ENCODE measurements at regions not wholly inside any gene's neighbourhood (a gene's known extent, or its start where the extent isn't known, plus 50 kb on each side); places are given as distances from the start of the nearest gene placed in this dataset.
A peak's percentile ranks its signal among the peaks of the same experiment; 100 is the strongest.

DNA sequence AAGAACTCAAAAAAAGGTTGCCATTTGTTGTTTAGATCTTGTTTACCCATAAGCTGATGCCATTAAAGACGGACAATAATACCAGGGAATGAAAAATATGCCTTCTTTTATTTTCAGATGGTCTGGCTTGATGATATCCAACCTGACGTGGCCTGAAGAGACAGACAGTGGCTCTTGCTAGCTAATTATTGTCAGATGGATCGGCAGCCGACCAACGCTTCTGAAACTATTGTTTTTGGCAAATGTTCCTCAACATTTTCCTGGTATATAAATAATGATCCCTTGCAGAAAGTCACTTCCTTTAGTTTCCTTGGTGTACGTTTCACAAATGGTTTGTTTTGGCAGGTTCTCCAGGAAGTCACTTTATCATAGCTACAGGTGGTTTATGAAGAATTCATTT, 290.9 kb upstream of the TSHZ2 start:
- CTCF ChIA-PET: no interaction called here
- TF ChIP-seq, protein P1, sequence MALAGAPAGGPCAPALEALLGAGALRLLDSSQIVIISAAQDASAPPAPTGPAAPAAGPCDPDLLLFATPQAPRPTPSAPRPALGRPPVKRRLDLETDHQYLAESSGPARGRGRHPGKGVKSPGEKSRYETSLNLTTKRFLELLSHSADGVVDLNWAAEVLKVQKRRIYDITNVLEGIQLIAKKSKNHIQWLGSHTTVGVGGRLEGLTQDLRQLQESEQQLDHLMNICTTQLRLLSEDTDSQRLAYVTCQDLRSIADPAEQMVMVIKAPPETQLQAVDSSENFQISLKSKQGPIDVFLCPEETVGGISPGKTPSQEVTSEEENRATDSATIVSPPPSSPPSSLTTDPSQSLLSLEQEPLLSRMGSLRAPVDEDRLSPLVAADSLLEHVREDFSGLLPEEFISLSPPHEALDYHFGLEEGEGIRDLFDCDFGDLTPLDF (CRISPR knock-in tag; IDR thresholded peaks at IDR 0.05): no peak
- TF ChIP-seq ZNF317 (CRISPR knock-in tag; IDR thresholded peaks at IDR 0.05; ENCODE audit: borderline replicate concordance, low read depth): peak; percentile 66; the same call in 1 of the 2 replicates
- H3K4me1 Mint-ChIP-seq: peaks cover 26% of the 10 kb centered on the region
- ATAC-seq (no peak), DNase-seq (ENCODE audit: low spot score) (no peak)
- POLR2A ChIA-PET: no interaction called here
- no peaks in the 10 kb centered on the region for H3K36me3 Mint-ChIP-seq
- H3K27ac Mint-ChIP-seq: no peak overlapping the region
- no peaks in the 10 kb centered on the region; the same call in 1 of the 2 replicates for H3K27me3 Mint-ChIP-seq (ENCODE audit: low read depth)
- H3K9me3 Mint-ChIP-seq: peaks cover 14% of the 10 kb centered on the region; the same call in 1 of the 2 replicates
- H3K4me3 Mint-ChIP-seq: no peak overlapping the region

DNA sequence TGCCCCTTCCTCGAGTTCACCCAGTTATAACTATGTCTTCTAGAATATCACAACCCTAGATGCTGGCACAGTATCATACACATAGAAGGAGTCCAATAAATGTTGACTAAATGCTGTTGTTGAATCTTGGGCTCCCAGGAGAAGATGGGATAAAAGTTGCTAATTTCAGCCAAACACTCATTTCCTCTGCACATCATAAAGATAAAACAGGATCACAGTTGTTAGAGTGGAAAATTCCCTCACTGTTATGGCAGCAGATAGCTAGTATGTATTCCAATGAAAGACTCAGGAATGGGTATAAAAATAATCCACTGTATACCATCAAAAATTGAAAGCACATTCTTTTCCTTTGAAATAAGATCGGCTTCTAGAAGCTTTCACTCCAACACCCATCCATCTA, 294.9 kb upstream of the TSHZ2 start:
- Mint-ChIP-seq H3K9me3 (peaks cover 14% of the 10 kb centered on the region), H3K27me3 (ENCODE audit: low read depth) (no peaks in the 10 kb centered on the region; the same call in 1 of the 2 replicates), H3K4me1 (peaks cover 36% of the 10 kb centered on the region), H3K27ac (0 out of 2 replicates have a peak overlapping the region, but pooled peaks have one; percentile 5), H3K36me3 (no peaks in the 10 kb centered on the region; the same call in 1 of the 2 replicates), H3K4me3 (no peak overlapping the region)
- DNase-seq (ENCODE audit: low spot score) (no peak), ATAC-seq (no peak)
- ChIA-PET POLR2A (no interaction called here), CTCF (no interaction called here)
- TF ChIP-seq, protein P2, sequence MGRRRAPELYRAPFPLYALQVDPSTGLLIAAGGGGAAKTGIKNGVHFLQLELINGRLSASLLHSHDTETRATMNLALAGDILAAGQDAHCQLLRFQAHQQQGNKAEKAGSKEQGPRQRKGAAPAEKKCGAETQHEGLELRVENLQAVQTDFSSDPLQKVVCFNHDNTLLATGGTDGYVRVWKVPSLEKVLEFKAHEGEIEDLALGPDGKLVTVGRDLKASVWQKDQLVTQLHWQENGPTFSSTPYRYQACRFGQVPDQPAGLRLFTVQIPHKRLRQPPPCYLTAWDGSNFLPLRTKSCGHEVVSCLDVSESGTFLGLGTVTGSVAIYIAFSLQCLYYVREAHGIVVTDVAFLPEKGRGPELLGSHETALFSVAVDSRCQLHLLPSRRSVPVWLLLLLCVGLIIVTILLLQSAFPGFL (CRISPR knock-in tag; IDR thresholded peaks at IDR 0.05; ENCODE audit: borderline replicate concordance): no peak
- TF ChIP-seq, protein P3, sequence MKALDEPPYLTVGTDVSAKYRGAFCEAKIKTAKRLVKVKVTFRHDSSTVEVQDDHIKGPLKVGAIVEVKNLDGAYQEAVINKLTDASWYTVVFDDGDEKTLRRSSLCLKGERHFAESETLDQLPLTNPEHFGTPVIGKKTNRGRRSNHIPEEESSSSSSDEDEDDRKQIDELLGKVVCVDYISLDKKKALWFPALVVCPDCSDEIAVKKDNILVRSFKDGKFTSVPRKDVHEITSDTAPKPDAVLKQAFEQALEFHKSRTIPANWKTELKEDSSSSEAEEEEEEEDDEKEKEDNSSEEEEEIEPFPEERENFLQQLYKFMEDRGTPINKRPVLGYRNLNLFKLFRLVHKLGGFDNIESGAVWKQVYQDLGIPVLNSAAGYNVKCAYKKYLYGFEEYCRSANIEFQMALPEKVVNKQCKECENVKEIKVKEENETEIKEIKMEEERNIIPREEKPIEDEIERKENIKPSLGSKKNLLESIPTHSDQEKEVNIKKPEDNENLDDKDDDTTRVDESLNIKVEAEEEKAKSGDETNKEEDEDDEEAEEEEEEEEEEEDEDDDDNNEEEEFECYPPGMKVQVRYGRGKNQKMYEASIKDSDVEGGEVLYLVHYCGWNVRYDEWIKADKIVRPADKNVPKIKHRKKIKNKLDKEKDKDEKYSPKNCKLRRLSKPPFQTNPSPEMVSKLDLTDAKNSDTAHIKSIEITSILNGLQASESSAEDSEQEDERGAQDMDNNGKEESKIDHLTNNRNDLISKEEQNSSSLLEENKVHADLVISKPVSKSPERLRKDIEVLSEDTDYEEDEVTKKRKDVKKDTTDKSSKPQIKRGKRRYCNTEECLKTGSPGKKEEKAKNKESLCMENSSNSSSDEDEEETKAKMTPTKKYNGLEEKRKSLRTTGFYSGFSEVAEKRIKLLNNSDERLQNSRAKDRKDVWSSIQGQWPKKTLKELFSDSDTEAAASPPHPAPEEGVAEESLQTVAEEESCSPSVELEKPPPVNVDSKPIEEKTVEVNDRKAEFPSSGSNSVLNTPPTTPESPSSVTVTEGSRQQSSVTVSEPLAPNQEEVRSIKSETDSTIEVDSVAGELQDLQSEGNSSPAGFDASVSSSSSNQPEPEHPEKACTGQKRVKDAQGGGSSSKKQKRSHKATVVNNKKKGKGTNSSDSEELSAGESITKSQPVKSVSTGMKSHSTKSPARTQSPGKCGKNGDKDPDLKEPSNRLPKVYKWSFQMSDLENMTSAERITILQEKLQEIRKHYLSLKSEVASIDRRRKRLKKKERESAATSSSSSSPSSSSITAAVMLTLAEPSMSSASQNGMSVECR (CRISPR knock-in tag; IDR thresholded peaks at IDR 0.05; ENCODE audit: borderline replicate concordance): no peak
- no peak for TF ChIP-seq ETV6 (CRISPR knock-in tag; IDR thresholded peaks at IDR 0.05)

DNA sequence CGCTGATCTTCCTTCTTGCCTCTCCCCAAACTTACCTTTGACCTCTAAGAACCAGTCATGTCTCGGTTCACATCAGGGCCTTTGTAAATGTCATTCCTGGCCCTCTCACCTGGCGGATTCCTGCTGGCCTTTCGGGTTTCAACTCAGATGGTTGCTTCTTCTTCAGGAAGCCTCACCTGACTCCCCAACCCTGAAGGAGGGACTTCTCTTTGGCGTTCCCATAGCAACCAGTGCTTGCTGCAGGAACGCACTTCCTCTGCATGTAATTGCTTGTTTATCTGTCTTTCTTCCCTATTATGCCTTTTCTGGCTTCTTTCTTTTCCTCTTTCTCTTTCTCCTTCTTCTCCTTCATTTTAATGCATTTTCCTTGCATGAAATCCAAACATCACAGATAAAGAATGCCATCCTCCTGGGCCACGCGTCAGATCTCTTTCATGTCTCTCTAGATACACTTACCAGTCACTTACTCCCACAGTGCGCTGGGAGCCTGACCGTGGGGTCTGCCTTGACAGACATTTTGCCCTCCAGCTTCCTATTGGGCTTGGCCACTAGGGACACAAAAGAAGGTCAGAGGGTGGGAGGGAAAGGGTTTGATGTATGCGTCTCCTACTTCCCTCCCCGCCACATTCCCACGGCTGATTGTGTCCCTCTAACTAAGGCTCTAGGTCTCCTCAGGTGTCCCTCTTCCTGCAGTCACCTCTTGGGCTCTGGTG, 295.7 kb upstream of the TSHZ2 start:
- TF ChIP-seq SP1 (CRISPR knock-in tag; conservative IDR thresholded peaks at IDR 0.05) (no peak), NFE2L1 (CRISPR knock-in tag; IDR thresholded peaks at IDR 0.05) (no peak), FOXK1 (CRISPR knock-in tag; IDR thresholded peaks at IDR 0.05) (no peak), NFATC4 (CRISPR knock-in tag; IDR thresholded peaks at IDR 0.05) (no peak), FOXP1 (CRISPR knock-in tag; IDR thresholded peaks at IDR 0.05; ENCODE audit: borderline replicate concordance) (no peak)
- TF ChIP-seq, protein P4, sequence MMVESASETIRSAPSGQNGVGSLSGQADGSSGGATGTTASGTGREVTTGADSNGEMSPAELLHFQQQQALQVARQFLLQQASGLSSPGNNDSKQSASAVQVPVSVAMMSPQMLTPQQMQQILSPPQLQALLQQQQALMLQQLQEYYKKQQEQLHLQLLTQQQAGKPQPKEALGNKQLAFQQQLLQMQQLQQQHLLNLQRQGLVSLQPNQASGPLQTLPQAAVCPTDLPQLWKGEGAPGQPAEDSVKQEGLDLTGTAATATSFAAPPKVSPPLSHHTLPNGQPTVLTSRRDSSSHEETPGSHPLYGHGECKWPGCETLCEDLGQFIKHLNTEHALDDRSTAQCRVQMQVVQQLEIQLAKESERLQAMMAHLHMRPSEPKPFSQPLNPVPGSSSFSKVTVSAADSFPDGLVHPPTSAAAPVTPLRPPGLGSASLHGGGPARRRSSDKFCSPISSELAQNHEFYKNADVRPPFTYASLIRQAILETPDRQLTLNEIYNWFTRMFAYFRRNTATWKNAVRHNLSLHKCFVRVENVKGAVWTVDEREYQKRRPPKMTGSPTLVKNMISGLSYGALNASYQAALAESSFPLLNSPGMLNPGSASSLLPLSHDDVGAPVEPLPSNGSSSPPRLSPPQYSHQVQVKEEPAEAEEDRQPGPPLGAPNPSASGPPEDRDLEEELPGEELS (CRISPR knock-in tag; IDR thresholded peaks at IDR 0.05): no peak
- TF ChIP-seq, protein P5, sequence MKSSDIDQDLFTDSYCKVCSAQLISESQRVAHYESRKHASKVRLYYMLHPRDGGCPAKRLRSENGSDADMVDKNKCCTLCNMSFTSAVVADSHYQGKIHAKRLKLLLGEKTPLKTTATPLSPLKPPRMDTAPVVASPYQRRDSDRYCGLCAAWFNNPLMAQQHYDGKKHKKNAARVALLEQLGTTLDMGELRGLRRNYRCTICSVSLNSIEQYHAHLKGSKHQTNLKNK (CRISPR knock-in tag; IDR thresholded peaks at IDR 0.05): no peak
- TF ChIP-seq, protein P6, sequence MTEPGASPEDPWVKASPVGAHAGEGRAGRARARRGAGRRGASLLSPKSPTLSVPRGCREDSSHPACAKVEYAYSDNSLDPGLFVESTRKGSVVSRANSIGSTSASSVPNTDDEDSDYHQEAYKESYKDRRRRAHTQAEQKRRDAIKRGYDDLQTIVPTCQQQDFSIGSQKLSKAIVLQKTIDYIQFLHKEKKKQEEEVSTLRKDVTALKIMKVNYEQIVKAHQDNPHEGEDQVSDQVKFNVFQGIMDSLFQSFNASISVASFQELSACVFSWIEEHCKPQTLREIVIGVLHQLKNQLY (CRISPR knock-in tag; IDR thresholded peaks at IDR 0.05): no peak
- TF ChIP-seq, protein P7, sequence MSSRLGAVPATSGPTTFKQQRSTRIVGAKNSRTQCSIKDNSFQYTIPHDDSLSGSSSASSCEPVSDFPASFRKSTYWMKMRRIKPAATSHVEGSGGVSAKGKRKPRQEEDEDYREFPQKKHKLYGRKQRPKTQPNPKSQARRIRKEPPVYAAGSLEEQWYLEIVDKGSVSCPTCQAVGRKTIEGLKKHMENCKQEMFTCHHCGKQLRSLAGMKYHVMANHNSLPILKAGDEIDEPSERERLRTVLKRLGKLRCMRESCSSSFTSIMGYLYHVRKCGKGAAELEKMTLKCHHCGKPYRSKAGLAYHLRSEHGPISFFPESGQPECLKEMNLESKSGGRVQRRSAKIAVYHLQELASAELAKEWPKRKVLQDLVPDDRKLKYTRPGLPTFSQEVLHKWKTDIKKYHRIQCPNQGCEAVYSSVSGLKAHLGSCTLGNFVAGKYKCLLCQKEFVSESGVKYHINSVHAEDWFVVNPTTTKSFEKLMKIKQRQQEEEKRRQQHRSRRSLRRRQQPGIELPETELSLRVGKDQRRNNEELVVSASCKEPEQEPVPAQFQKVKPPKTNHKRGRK (CRISPR knock-in tag; IDR thresholded peaks at IDR 0.05; ENCODE audit: borderline replicate concordance): no peak
- TF ChIP-seq, protein P8, sequence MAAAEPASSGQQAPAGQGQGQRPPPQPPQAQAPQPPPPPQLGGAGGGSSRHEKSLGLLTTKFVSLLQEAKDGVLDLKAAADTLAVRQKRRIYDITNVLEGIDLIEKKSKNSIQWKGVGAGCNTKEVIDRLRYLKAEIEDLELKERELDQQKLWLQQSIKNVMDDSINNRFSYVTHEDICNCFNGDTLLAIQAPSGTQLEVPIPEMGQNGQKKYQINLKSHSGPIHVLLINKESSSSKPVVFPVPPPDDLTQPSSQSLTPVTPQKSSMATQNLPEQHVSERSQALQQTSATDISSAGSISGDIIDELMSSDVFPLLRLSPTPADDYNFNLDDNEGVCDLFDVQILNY (CRISPR knock-in tag; IDR thresholded peaks at IDR 0.05): no peak
- DNase-seq (ENCODE audit: low spot score) (peak; percentile 13), ATAC-seq (peak; percentile 70)
- CTCF ChIA-PET: no interaction called here
- POLR2A ChIA-PET: no interaction called here
- no peaks in the 10 kb centered on the region; the same call in 1 of the 2 replicates for H3K36me3 Mint-ChIP-seq
- peak overlapping the region; percentile 48 for H3K27ac Mint-ChIP-seq
- peaks cover 10% of the 10 kb centered on the region for H3K9me3 Mint-ChIP-seq
- H3K4me1 Mint-ChIP-seq: peaks cover 36% of the 10 kb centered on the region
- H3K27me3 Mint-ChIP-seq (ENCODE audit: low read depth): no peaks in the 10 kb centered on the region
- H3K4me3 Mint-ChIP-seq: no peak overlapping the region

All from WTC11 (cell line).